WI38 (cell line): ENCODE measurements at regions not wholly inside any gene's neighbourhood (a gene's known extent, or its start where the extent isn't known, plus 50 kb on each side); places are given as distances from the start of the nearest gene placed in this dataset.
A peak's percentile ranks its signal among the peaks of the same experiment; 100 is the strongest.

Experiments
- H3K4me3 ChIP-seq: 2 replicates; pipeline ENCODE4 v1.5.1; 2011; ENCODE audit warnings: low read depth, mild to moderate bottlenecking, control low read depth, low read length
- TF ChIP-seq, protein P1 (sequence below): IDR thresholded peaks from 2 replicates; pipeline ENCODE4 v1.5.1; 2012; ENCODE audit warnings: low read depth, mild to moderate bottlenecking, control low read depth, low read length

DNA sequence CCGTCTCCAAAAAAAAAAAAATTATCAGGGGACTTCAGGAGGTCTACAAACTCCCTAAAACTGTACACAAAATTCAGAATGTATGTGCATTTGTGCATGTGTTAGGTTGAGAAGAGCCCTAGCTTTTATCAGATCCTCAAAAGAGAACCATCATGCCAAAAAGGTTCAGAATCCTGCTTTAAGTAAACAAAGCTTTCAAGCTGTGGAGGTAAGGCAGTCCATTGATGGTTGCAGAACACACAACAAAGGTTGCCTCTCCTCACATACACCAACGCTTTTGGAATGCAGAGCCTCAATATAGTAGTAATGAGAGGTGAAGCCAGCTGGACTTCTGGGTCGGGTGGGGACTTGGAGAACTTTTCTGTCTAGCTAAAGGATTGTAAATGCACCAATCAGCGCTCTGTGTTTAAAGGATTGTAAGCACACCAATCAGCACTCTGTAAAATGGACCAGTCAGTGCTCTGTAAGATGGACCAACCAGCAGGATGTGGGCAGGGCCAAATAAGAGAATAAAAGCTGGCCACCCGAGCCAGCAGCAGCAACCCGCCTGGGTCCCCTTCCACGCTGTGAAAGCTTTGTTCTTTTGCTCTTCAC lies 57.9 kb upstream of the RNF38 start:
- TF ChIP-seq, protein P1, sequence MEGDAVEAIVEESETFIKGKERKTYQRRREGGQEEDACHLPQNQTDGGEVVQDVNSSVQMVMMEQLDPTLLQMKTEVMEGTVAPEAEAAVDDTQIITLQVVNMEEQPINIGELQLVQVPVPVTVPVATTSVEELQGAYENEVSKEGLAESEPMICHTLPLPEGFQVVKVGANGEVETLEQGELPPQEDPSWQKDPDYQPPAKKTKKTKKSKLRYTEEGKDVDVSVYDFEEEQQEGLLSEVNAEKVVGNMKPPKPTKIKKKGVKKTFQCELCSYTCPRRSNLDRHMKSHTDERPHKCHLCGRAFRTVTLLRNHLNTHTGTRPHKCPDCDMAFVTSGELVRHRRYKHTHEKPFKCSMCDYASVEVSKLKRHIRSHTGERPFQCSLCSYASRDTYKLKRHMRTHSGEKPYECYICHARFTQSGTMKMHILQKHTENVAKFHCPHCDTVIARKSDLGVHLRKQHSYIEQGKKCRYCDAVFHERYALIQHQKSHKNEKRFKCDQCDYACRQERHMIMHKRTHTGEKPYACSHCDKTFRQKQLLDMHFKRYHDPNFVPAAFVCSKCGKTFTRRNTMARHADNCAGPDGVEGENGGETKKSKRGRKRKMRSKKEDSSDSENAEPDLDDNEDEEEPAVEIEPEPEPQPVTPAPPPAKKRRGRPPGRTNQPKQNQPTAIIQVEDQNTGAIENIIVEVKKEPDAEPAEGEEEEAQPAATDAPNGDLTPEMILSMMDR: no peak
- no peak overlapping the region for H3K4me3 ChIP-seq

DNA sequence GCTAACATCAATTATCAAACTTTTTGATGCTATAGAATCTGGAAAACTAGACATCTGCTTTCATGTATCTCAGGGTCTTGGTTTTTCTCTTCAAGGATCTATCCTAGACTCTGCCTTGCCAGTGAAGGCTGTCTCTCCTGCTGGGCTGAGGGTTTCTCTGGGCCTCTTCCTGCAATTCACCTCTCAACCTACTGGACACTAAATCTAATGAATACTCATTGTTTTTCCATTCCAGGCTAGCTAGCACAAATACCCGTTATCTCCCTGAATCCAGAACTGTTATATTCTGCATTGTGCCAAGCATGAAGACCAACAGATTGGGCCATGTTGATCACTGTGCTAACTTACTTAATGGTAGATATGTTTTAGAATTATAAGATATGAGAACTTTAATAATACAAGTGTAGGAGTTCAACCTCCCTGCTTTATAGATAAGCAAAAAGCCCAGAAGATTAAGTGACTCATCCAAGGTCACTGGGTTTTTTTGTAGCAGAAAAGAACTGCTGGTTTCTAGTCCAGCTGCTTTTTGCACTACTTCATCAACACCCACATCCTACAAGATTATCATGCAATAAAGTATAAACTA lies 56.5 kb upstream of the RNF38 start:
- no peak overlapping the region for H3K4me3 ChIP-seq
- TF ChIP-seq, protein P1: no peak

DNA sequence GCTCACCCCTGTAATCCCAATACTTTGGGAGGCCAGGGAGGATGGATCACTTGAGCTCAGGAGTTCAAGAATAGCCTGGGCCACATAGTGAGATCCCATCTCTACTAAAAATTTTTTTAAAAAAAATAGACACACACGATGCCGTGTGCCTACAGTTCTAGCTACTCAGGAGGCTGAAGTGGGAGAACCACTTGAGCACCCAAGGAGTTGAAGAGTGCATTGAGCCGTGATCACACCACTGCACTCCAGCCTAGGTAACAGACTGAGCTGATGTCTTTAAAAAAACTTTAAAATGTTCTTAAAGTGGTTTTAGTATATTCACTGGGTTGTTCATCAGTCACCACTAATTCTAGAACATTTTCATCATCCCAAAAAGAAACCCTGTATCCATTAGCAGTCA lies 51.9 kb upstream of the RNF38 start:
- H3K4me3 ChIP-seq: no peak overlapping the region
- TF ChIP-seq, protein P1: no peak

DNA sequence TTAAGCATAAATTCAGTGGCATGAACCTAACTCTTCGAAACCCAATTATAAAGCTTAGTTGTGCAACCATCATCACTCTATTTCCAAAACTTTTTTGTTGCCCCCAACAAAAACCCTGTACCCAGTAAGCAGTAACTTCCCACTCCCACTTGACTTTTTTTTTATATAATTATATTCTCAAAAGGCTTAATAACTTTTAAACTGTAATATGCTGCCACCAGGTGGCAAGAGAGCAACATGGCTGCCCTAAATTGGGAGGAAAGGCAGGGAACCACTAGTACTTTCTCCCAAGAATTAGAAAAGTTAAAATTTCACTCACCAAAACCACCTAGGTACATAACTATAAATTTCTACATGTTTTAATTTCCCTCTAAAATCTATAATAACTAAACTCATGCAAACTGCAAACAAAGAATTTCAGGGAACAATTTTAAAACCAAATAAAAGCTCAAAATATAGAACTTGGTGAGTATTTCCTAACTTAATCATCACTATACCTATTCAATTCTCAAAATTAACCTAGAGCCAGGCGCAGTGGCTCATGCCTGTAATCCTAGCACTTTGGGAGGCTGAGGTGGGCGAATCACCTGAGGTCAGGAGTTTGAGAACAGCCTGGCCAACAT lies 50.2 kb upstream of the RNF38 start:
- TF ChIP-seq, protein P1: peak; percentile 73
- H3K4me3 ChIP-seq: no peak overlapping the region
